HepG2 (cell line): ENCODE measurements at regions not wholly inside any gene's neighbourhood (a gene's known extent, or its start where the extent isn't known, plus 50 kb on each side); places are given as distances from the start of the nearest gene placed in this dataset.

Experiments
- ELF1 ChIP-seq: sonication (generic); formaldehyde crosslinking; IDR thresholded peaks from 2 replicates; pipeline ENCODE4 v1.4.0; 2020; ENCODE audit warnings: missing genetic modification reagents
- JUND ChIP-seq: sonication (generic); formaldehyde crosslinking; IDR thresholded peaks from 2 replicates; pipeline ENCODE4 v1.8.0; 2022; ENCODE audit warnings: mild to moderate bottlenecking, missing genetic modification reagents
- MYC ChIP-seq: sonication (generic); formaldehyde crosslinking; IDR thresholded peaks from 2 replicates; pipeline ENCODE4 v1.9.0; 2021; ENCODE audit warnings: missing genetic modification reagents, borderline replicate concordance
- NFIC ChIP-seq: IDR thresholded peaks from 2 replicates; pipeline ENCODE4 v1.6.1; 2012; ENCODE audit warnings: mild to moderate bottlenecking, low read length, inconsistent platforms
- POLR2AphosphoS5 ChIP-seq: IDR thresholded peaks from 2 replicates; pipeline ENCODE4 v1.6.1; 2012; ENCODE audit warnings: low read depth, low read length
- SRSF9 ChIP-seq: fragments of 200-400 bp; formaldehyde crosslinking; IDR thresholded peaks from 2 replicates; pipeline ENCODE4 v1.6.1; 2018; ENCODE audit warnings: borderline replicate concordance, mild to moderate bottlenecking, low read depth, low read length; ENCODE audit not compliant: insufficient read depth, poor library complexity, severe bottlenecking
- ZFX ChIP-seq: sonication (generic); formaldehyde crosslinking; IDR thresholded peaks from 2 replicates; pipeline ENCODE4 v1.4.0; 2020; ENCODE audit warnings: mild to moderate bottlenecking, low read depth, missing genetic modification reagents, moderate library complexity
- ZNF546 ChIP-seq: sonication (generic); formaldehyde crosslinking; conservative IDR thresholded peaks from 2 replicates; pipeline ENCODE4 v1.8.1; 2023; ENCODE audit warnings: mild to moderate bottlenecking, missing genetic modification reagents
- ZNF776 ChIP-seq: sonication (generic); formaldehyde crosslinking; IDR thresholded peaks from 2 replicates; pipeline ENCODE4 v1.4.0; 2020; ENCODE audit warnings: mild to moderate bottlenecking, missing genetic modification reagents
- TF ChIP-seq, protein P1 (sequence below): sonication (generic); formaldehyde crosslinking; IDR thresholded peaks from 2 replicates; pipeline ENCODE4 v1.9.0; 2022; ENCODE audit warnings: low read depth, missing genetic modification reagents

DNA sequence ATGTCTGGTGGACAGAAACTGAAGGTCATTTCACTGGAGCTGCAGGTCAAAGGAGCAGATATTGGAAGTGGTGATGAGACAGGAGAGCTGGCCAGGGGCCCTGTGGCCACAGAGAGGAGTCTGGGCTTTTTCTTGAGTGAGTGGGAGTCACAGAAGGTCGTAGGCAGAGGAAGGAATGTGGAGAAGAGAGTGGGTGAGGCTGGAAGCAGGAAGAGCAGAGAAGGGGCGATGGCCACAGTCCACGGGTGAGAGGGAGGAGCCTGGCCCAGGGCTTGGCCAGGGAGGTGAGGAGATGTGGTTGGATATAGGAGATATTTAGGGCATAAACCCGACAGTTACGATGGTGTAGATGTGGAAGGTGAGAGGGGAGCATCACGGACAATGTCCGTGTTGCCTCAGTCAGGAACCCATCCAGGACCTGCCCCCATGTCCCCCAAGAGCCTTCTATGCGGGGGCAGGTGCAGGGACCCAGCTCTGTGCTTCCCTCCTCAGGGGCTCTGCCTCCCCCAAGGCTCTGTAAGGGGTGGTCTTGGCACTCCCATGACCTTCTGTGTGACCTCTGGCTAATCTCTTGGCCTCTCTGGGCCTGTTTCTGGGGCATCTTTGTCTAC is 150.5 kb upstream of the PTPN1 start:
- TF ChIP-seq, protein P1, sequence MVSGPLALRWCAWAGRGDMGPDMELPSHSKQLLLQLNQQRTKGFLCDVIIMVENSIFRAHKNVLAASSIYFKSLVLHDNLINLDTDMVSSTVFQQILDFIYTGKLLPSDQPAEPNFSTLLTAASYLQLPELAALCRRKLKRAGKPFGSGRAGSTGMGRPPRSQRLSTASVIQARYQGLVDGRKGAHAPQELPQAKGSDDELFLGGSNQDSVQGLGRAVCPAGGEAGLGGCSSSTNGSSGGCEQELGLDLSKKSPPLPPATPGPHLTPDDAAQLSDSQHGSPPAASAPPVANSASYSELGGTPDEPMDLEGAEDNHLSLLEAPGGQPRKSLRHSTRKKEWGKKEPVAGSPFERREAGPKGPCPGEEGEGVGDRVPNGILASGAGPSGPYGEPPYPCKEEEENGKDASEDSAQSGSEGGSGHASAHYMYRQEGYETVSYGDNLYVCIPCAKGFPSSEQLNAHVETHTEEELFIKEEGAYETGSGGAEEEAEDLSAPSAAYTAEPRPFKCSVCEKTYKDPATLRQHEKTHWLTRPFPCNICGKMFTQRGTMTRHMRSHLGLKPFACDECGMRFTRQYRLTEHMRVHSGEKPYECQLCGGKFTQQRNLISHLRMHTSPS = no peak
- TF ChIP-seq JUND (CRISPR knock-in tag) (no peak), ZFX (no peak), ZNF546 (CRISPR knock-in tag) (no peak), ZNF776 (CRISPR knock-in tag) (no peak), SRSF9 (no peak), POLR2AphosphoS5 (no peak), NFIC (no peak), ELF1 (CRISPR knock-in tag) (no peak), MYC (no peak)
